ENCODE measurements at regions not wholly inside any gene's neighbourhood (a gene's known extent, or its start where the extent isn't known, plus 50 kb on each side); places are given as distances from the start of the nearest gene placed in this dataset.
"Not testable (repeated sequence)": the region's sequence is repeated elsewhere in the genome, so short reads cannot be mapped to it uniquely, and the experiment has no call there.

- TF ChIP-seq CTCF (IDR thresholded peaks at IDR 0.05; ENCODE audit: insufficient read depth, low read depth, low read length, missing control alignments): no peak
- no peak for DNase-seq (ENCODE audit: low read depth)
Measured at GRCh38 chr12:25794571-25794970, 163.9 kb upstream of the RASSF8 start.

GRCh38 chr12:25796523-25797000, 161.9 kb upstream of the RASSF8 start:
- no peak for DNase-seq (ENCODE audit: low read depth)

More at GRCh38 chr12:25794571-25794970, 163.9 kb upstream of the RASSF8 start:
- H3K4me3 ChIP-seq (ENCODE audit: low read depth, low read length): no peak overlapping the region

GRCh38 chr12:25797386-25797785, 161.1 kb upstream of the RASSF8 start:
- H3K4me3 ChIP-seq (ENCODE audit: low read depth, low read length): no peak overlapping the region
- no peak for DNase-seq (ENCODE audit: low read depth)
- no peak for TF ChIP-seq CTCF (IDR thresholded peaks at IDR 0.05; ENCODE audit: insufficient read depth, low read depth, low read length, missing control alignments)

More at GRCh38 chr12:25796523-25797000, 161.9 kb upstream of the RASSF8 start:
- no peak for TF ChIP-seq CTCF (IDR thresholded peaks at IDR 0.05; ENCODE audit: insufficient read depth, low read depth, low read length, missing control alignments)
- no peak overlapping the region for H3K4me3 ChIP-seq (ENCODE audit: low read depth, low read length)

- DNase-seq (ENCODE audit: low read depth): no peak
- TF ChIP-seq CTCF (IDR thresholded peaks at IDR 0.05; ENCODE audit: insufficient read depth, low read depth, low read length, missing control alignments): no peak
- H3K4me3 ChIP-seq (ENCODE audit: low read depth, low read length): no peak overlapping the region
Measured at GRCh38 chr12:25797949-25798348, 160.5 kb upstream of the RASSF8 start.

GRCh38 chr12:25800101-25800500, 158.4 kb upstream of the RASSF8 start:
- DNase-seq (ENCODE audit: low read depth): no peak
- H3K4me3 ChIP-seq (ENCODE audit: low read depth, low read length): no peak overlapping the region
- no peak for TF ChIP-seq CTCF (IDR thresholded peaks at IDR 0.05; ENCODE audit: insufficient read depth, low read depth, low read length, missing control alignments)

GRCh38 chr12:25801734-25802133, 156.7 kb upstream of the RASSF8 start:
- TF ChIP-seq CTCF (IDR thresholded peaks at IDR 0.05; ENCODE audit: insufficient read depth, low read depth, low read length, missing control alignments): no peak
- H3K4me3 ChIP-seq (ENCODE audit: low read depth, low read length): no peak overlapping the region
- no peak for DNase-seq (ENCODE audit: low read depth)

- H3K4me3 ChIP-seq (ENCODE audit: low read depth, low read length): no peak overlapping the region
- no peak for DNase-seq (ENCODE audit: low read depth)
- TF ChIP-seq CTCF (IDR thresholded peaks at IDR 0.05; ENCODE audit: insufficient read depth, low read depth, low read length, missing control alignments): no peak
Measured at GRCh38 chr12:25802143-25802542, 156.3 kb upstream of the RASSF8 start.

- not testable (repeated sequence) for H3K4me3 ChIP-seq (ENCODE audit: low read depth, low read length); DNase-seq (ENCODE audit: low read depth)
Measured at GRCh38 chr12:25803029-25803664, 155.3 kb upstream of the RASSF8 start.

GRCh38 chr12:25804286-25804685, 154.2 kb upstream of the RASSF8 start:
- H3K4me3 ChIP-seq (ENCODE audit: low read depth, low read length): not testable (repeated sequence)

More at GRCh38 chr12:25804286-25804685, 154.2 kb upstream of the RASSF8 start:
- DNase-seq (ENCODE audit: low read depth): not testable (repeated sequence)
